ENCODE measurements at regions not wholly inside any gene's neighbourhood (a gene's known extent, or its start where the extent isn't known, plus 50 kb on each side); places are given as distances from the start of the nearest gene placed in this dataset.

DNA sequence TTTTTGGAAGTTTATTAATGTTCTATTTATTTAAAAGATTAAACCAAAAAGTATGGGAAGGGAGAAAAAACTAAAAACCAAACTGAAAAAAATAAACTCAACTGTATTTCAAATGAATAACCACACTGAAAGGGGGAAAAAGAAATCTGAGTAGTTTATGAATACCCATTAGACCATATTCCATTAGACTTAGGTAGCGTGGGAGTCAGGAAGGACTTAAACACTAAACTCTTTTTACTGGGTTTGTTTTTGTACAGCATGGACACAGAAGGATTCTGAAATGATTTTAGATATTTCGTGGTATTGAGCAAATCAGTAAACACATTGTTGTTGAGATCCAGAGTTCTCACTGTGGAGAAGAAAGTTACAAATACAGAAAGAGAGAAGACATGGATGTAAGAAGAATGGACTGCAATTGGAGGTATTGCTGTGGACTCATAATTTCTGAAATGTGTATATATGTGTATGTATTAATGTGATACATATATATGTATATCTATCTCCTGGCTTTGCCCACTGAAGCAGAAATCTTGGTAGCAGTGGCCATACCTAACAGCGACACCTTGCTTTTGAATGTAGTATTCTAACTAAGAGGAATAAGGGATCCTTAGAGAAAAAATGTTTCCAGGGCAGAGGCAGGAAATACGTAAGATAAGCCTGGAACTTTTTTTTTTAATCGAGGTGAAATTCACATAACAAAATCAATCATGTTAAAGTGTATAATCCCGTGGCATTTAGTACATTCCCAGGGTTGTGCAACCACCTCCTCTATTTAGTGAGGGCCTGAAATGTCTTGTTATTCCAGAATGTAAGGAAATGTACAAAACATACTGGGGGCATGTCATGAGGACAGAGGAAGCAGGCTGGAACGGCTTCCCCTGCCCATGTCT is 228.8 kb downstream of the SMARCA2 start:
- Mint-ChIP-seq H3K27me3 (peaks cover 22 to 41% of the 10 kb centered on the region in 2 donors), H3K36me3 (ENCODE audit: insufficient read depth) (no peaks in the 10 kb centered on the region), H3K4me1 (ENCODE audit: low read depth in 2 of 2) (peaks cover 8 to 16% of the 10 kb centered on the region in 2 donors), H3K9me3 (no peaks in the 10 kb centered on the region), H3K27ac (no peak overlapping the region), H3K4me3 (no peak overlapping the region)
- no peak for ATAC-seq (replicated peaks)
- no peak for DNase-seq

DNA sequence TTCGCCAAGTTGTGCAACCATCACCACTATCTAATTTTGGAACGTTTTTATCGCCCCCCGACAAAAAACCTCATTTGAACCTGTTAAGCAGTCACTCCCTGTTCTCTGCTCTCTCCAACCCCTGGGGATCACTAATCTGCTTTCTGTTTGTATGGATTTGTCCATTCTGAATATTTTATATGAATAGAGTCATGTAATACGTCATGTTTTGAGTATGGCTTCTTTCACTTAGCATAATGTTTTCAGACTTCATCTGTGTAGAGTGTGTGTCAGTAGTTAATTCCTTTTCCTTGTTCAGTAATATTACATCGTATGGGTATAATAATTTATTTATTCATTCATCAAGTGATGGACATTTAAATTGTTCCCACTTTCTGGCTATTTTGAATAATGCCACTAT is 232.2 kb downstream of the SMARCA2 start:
- ATAC-seq (replicated peaks), result no peak
- H3K36me3 Mint-ChIP-seq (ENCODE audit: insufficient read depth), result no peaks in the 10 kb centered on the region
- H3K9me3 Mint-ChIP-seq, result no peaks in the 10 kb centered on the region

DNA sequence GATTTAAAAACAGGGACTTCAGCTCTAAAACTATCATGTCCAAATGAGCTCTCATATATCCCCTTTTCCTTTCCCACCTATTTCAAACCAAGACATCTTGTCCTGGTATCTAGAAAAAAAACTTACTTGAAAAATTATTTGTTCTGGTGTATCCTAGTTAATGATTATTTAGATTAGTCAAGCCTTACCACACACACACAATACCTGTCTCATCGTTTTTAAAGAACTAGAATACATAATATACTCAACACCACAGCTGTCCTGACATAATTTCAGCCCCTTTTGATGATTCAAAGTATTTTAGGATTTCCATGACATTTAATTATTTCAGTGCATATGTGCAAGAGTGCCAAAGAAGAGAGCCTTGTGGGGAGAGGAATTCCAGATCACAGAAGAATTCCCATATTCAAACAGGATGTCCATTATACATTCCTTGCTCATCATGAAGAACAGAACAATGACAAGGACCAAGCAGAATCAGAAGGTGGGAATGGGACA is 233.7 kb downstream of the SMARCA2 start:
- Mint-ChIP-seq H3K4me1 (ENCODE audit: low read depth in 2 of 2) (no peaks in the 10 kb centered on the region), H3K4me3 (no peak overlapping the region), H3K27ac (no peak overlapping the region), H3K27me3 (peaks cover 0 to 31% of the 10 kb centered on the region in 2 donors), H3K36me3 (ENCODE audit: insufficient read depth) (no peaks in the 10 kb centered on the region), H3K9me3 (no peaks in the 10 kb centered on the region)
- DNase-seq (no peak), ATAC-seq (replicated peaks) (no peak)

More for the DNA sequence above, 232.2 kb downstream of the SMARCA2 start:
- no peak for DNase-seq
- Mint-ChIP-seq H3K27ac (no peak overlapping the region), H3K4me3 (no peak overlapping the region), H3K27me3 (peaks cover 11 to 34% of the 10 kb centered on the region in 2 donors), H3K4me1 (ENCODE audit: low read depth in 2 of 2) (peaks cover 4 to 6% of the 10 kb centered on the region in 2 donors)

DNA sequence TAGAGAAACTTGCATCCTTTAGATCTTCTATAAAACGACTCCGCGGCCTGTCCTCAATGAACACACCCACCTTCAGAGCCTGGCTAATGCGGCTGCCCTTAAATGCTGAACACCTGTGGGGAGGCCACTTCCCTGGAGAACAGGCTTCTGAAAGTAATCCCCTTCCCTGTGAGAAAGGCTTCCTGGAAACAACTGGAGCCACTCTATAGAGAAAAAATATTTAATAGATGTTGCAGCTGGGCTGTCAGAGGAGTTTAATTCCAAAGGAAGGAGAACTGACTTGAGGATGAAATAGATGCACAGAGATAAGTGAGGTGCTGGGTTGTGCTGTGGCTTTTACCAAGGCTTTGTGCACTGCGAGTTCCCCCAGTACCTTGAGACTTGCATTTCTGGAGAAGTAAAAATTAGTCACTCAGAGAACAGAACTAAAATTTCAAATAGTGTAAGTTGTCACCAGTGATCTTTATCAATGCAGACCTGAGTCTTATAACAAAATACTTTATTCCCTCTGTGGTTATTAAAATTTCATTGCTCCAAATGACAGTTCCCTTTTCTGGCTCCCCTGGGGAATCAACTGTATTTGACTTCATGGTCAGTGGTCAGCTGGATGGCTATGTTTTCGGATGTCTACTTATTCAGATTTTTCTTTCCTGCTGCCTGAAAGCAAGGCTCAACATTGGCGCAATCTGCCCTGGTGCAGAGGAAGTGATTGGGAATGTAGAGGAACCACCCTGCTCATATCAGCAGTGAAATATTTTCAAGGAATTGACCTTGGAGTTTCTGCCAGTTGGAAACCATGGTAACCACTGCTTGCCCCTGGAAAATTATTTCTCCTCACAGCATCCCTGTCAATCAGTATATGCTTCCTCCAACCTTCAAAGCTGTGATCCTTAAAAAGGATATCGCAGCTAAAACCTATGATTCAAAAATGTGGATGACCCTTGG is 238.8 kb downstream of the SMARCA2 start:
- Mint-ChIP-seq H3K4me1 (ENCODE audit: low read depth in 2 of 2) (no peaks in the 10 kb centered on the region), H3K27ac (no peak overlapping the region), H3K9me3 (no peaks in the 10 kb centered on the region), H3K27me3 (peaks cover 10 to 37% of the 10 kb centered on the region in 2 donors), H3K36me3 (ENCODE audit: insufficient read depth) (no peaks in the 10 kb centered on the region), H3K4me3 (no peak overlapping the region)
- no peak for DNase-seq
- ATAC-seq (replicated peaks), result no peak

DNA sequence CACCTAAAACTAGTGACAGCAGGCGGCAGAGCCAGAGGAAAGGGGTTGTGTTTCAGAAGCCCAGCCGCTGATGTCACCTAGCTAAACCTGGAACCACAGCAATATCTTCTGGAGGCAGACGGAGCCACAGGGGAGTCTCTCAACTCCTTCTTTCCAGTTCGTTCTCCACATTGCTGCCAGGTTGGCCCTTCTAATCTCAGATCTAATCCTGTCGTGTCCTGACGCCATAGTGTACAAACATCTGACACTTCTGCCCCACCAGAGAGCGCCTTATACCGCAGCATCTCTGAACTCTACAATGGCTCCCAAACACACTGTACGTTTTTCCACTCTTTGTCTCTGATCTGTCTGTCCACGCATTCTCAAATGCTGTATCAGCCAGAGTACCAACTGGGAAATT is 240.0 kb downstream of the SMARCA2 start:
- no peaks in the 10 kb centered on the region for H3K4me1 Mint-ChIP-seq (ENCODE audit: low read depth in 2 of 2)
- no peak overlapping the region for H3K4me3 Mint-ChIP-seq
- no peak overlapping the region for H3K27ac Mint-ChIP-seq
- H3K36me3 Mint-ChIP-seq (ENCODE audit: insufficient read depth), result no peaks in the 10 kb centered on the region
- no peaks in the 10 kb centered on the region for H3K9me3 Mint-ChIP-seq
- no peak for DNase-seq
- H3K27me3 Mint-ChIP-seq, result peaks cover 10 to 37% of the 10 kb centered on the region in 2 donors
- no peak for ATAC-seq (replicated peaks)

DNA sequence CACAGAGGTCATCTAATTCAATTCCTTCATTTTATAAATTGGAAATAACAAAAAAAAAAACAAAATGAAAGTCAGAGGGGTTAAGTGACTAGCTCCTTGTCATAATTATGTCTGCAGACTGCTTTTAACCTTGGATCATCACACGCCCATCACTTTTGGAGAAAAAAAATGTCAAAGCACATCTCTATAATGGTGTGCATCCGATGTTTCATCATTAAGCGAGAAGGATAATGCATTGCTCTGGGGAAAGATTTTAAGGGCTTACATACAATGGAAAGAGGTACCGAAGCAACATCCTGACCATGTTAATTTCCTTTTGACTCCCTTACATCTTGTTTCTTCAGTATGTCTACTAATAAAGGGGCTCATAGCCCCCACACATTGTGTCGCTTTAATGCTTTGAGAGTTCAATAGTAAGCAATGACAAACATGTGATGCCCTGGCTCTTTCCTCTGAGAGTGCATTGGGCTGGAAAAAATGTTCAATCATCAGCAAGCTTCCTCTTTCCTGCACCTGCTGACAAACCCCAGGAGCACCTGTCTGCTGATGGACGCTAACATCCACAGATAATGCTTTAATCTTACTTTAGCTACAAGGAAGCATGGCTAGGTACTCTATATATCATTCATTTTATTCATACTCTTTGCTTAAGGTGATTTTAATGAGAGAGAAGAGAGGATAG is 242.2 kb downstream of the SMARCA2 start:
- Mint-ChIP-seq H3K27ac (no peak overlapping the region), H3K4me3 (no peak overlapping the region), H3K27me3 (peaks cover 19 to 29% of the 10 kb centered on the region in 2 donors), H3K9me3 (no peaks in the 10 kb centered on the region), H3K4me1 (ENCODE audit: low read depth in 2 of 2) (no peaks in the 10 kb centered on the region), H3K36me3 (ENCODE audit: insufficient read depth) (no peaks in the 10 kb centered on the region)
- DNase-seq (no peak), ATAC-seq (replicated peaks) (no peak)

DNA sequence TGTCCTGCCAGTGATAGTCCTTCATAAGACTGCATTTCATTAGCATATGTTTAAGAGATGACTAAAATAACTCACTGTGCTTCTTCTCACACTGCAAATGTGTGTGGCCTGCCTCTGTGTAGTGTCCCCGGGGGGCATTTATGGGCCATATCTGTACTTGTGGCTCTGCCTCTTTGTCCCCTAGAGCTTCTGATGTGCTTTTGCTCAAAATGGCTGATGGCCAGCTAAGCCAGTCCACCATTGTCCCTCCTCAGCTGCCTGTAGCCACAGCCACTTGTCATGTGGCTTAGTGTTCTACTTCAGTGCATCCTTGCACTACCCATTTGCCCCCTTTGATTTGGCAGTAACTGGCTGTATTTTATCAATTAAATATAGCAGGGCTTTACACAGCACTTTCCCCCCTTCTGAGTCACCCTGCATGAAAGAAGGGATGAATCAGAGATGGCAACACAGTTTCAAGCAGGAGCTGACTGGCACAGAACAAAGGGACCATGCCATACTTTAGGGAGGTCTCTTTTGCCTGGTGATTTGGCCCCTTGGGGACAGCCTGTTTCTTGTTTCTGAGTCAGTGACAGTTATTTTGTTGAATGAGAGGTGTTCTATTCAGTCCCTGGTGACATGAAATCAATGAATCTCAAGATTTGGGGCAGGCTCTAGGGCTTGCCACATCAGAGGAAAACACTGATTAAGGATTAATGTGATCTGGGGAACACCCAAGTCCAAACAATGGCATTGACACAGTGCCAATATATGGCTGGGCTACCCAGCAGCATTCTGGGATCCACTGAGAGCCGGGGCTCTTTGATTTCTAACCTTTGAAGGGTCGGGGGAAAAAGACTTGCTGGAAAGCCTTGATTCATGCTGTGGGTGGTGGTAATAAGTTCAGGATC is 245.5 kb downstream of the SMARCA2 start:
- ATAC-seq (replicated peaks), result no peak
- no peaks in the 10 kb centered on the region for H3K36me3 Mint-ChIP-seq (ENCODE audit: insufficient read depth)
- H3K4me3 Mint-ChIP-seq, result no peak overlapping the region
- no peaks in the 10 kb centered on the region for H3K9me3 Mint-ChIP-seq
- H3K4me1 Mint-ChIP-seq (ENCODE audit: low read depth in 2 of 2), result peaks cover 0 to 4% of the 10 kb centered on the region in 2 donors
- peaks cover 16 to 23% of the 10 kb centered on the region in 2 donors for H3K27me3 Mint-ChIP-seq
- no peak overlapping the region for H3K27ac Mint-ChIP-seq
- no peak for DNase-seq

DNA sequence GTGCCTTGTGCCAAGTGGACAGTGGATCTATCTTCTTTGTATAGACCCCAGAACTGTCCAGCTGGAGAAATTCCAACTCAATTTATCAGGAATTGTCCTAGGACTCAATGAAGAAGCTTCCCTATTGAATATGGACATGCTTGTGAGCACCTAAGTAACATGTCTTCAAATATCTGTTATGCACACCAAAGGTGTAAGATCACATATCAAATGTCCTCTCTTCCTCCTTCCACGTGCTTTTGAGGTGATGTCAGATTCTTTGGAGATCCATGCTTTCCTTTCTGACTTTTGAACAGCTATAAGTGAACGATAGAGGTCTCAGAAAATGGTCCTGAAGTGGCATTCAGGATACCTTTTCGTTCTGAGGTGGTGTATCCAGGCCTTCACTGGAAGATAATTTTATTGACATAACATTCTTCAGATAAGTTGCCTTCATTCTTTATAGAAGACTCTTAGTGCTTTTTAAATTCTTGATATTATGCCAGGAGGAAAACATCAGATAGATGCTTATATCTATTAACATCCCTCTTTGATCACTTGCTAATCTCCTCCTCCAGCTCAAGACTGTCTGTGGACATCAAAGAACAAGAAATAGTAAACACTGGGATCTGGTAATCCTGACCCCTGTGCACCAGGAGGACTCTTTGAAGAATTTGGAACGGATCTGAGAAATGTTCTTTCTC is 246.4 kb downstream of the SMARCA2 start:
- no peaks in the 10 kb centered on the region for H3K36me3 Mint-ChIP-seq (ENCODE audit: insufficient read depth)
- peaks cover 8 to 19% of the 10 kb centered on the region in 2 donors for H3K27me3 Mint-ChIP-seq
- DNase-seq (no peak), ATAC-seq (replicated peaks) (no peak)
- H3K9me3 Mint-ChIP-seq, result no peaks in the 10 kb centered on the region
- H3K4me1 Mint-ChIP-seq (ENCODE audit: low read depth in 2 of 2), result peaks cover 0 to 4% of the 10 kb centered on the region in 2 donors
- no peak overlapping the region for H3K27ac Mint-ChIP-seq
- no peak overlapping the region for H3K4me3 Mint-ChIP-seq

DNA sequence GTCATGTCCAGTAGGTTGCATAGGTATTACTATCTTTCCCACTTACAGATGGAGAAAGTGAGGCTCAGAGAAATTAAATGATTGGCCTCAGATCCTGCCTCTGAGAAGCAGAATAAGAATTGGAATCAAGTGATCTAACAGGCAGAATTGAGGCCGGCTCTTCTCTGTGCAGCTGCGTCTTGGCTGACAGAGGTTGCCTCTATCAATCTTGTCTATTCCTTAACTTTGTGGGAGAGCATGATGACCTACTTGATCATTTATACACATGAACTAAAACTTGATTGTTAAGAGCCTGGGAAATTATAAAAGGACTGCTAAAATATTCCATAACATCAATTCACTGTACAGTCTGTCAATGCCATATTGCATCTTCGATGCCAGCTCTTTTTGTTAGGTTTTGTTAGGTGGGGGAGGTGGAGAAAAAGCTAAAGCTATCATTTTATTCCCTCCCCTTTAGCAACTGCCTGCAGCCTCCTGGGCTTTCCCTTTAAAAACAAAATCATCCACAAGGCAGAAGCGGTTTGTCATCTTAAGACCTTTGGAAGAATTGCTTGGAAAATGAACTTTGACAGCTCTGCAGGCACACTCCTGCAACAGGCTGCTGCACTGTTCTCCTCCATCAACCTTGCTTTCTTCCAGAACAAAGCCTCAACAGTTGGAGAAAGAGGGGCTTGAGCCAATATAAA is 247.4 kb downstream of the SMARCA2 start:
- no peak for ATAC-seq (replicated peaks)

DNA sequence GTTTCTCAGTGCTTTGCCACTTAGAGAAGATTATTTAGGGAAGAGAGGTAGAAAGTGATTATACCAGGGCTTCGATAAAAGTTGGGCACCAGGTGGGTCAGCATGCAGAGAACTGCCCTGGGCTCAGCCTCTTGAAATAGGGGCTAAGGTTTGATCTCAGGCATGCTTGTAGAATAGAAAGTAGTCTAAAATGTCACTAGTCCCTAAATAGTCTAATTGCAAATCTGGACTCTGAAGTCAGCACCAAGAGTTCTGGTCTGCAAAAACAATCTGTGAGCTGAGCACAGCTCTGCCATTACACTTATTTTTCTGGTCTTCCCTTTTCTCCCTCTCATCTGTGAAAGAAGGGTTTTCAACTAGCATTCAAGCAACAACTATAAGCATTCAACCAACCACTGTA is 248.0 kb downstream of the SMARCA2 start:
- ATAC-seq (replicated peaks) (no peak), DNase-seq (no peak)
- no peak overlapping the region for H3K27ac Mint-ChIP-seq
- peaks cover 8 to 13% of the 10 kb centered on the region in 2 donors for H3K27me3 Mint-ChIP-seq
- H3K36me3 Mint-ChIP-seq (ENCODE audit: insufficient read depth), result no peaks in the 10 kb centered on the region
- no peak overlapping the region for H3K4me3 Mint-ChIP-seq
- peaks cover 0 to 4% of the 10 kb centered on the region in 2 donors for H3K4me1 Mint-ChIP-seq (ENCODE audit: low read depth in 2 of 2)
- no peaks in the 10 kb centered on the region for H3K9me3 Mint-ChIP-seq

More for the DNA sequence above, 247.4 kb downstream of the SMARCA2 start:
- Mint-ChIP-seq H3K9me3 (no peaks in the 10 kb centered on the region), H3K27ac (no peak overlapping the region), H3K27me3 (peaks cover 8 to 18% of the 10 kb centered on the region in 2 donors), H3K4me3 (no peak overlapping the region), H3K36me3 (ENCODE audit: insufficient read depth) (no peaks in the 10 kb centered on the region), H3K4me1 (ENCODE audit: low read depth in 2 of 2) (peaks cover 0 to 4% of the 10 kb centered on the region in 2 donors)
- no peak for DNase-seq

DNA sequence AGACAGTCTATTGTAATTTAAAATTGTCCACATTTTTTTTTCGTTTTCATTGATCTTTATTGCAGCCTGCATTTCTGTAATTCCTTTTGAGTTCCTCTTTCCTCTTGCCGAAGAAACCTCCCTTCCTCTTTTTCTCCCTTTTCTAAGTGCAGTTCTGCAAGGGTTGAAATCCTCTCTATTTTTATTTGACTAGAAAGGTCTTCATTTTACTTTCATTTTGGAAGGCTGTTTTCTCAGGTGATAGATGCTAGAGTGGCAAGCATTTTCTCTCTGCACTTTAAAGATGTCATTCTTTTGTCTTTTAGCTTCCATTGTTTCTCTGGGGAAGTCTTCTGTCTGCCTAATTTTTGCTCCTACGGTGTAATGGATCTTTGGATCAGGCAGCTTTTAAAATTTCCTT is 248.5 kb downstream of the SMARCA2 start:
- H3K9me3 Mint-ChIP-seq, result no peaks in the 10 kb centered on the region

More for the DNA sequence above, 248.5 kb downstream of the SMARCA2 start:
- Mint-ChIP-seq H3K4me3 (no peak overlapping the region), H3K27me3 (peaks cover 8 to 15% of the 10 kb centered on the region in 2 donors), H3K36me3 (ENCODE audit: insufficient read depth) (no peaks in the 10 kb centered on the region), H3K4me1 (ENCODE audit: low read depth in 2 of 2) (peaks cover 0 to 4% of the 10 kb centered on the region in 2 donors), H3K27ac (no peak overlapping the region)
- ATAC-seq (replicated peaks), result no peak
- no peak for DNase-seq
